Sigmoid colon (tissue), 6 donors: ENCODE measurements at regions not wholly inside any gene's neighbourhood (a gene's known extent, or its start where the extent isn't known, plus 50 kb on each side); places are given as distances from the start of the nearest gene placed in this dataset.

Source experiments
- DNase-seq: peaks from one replicate; pipeline ENCODE4 v3.0.0-alpha.2; 2019
- H3K27ac ChIP-seq, 4 donors: fragments of 200-600 bp; sonication (generic); one replicate each; pipeline ENCODE4 v1.5.1; 2016 to 2019; ENCODE audit warnings: mild to moderate bottlenecking in 1 of 4
- H3K27me3 ChIP-seq, 3 donors: fragments of 200-600 bp; sonication (generic); one replicate each; pipeline ENCODE4 v1.5.1; 2019; ENCODE audit warnings: mild to moderate bottlenecking in 1 of 3
- H3K36me3 ChIP-seq, 4 donors: fragments of 200-600 bp; sonication (generic); one replicate each; pipeline ENCODE4 v1.5.1; 2016 to 2019
- H3K4me1 ChIP-seq, 4 donors: fragments of 200-600 bp; sonication (generic); one replicate each; pipeline ENCODE4 v1.5.1; 2017 to 2019
- H3K4me3 ChIP-seq, 4 donors: fragments of 200-600 bp; sonication (generic); one replicate each; pipeline ENCODE4 v1.5.1; 2017 to 2019; ENCODE audit warnings: mild to moderate bottlenecking in 2 of 4, moderate library complexity in 1 of 4
- H3K9me3 ChIP-seq, 4 donors: fragments of 200-600 bp in 3 of 4; sonication (generic) in 3 of 4; one replicate each; pipeline versions ENCODE4 v1.5.1 to v1.6.1; 2013 to 2019
- EP300 ChIP-seq, 4 donors: sonication (generic); formaldehyde crosslinking; IDR thresholded peaks; one replicate each; pipeline ENCODE4 v1.6.1; 2017; ENCODE audit warnings: antibody characterized with exemption in 4 of 4
- POLR2A ChIP-seq, 2 donors: fragments of 450-650 bp; IDR thresholded peaks; one replicate each; pipeline ENCODE4 v1.6.1; 2016; ENCODE audit warnings: antibody characterized with exemption in 2 of 2, mild to moderate bottlenecking in 2 of 2, moderate library complexity in 2 of 2
- POLR2AphosphoS5 ChIP-seq, 4 donors: sonication (generic); formaldehyde crosslinking; IDR thresholded peaks; one replicate each; pipeline ENCODE4 v1.6.1; 2017; ENCODE audit warnings: antibody characterized with exemption in 4 of 4
- WGBS, 2 donors: extraction: QIAGEN DNeasy Blood & Tissue Kit; methylation state at CpG; one replicate each; pipeline ENCODE4 v1.1.7; 2013; 5-methylcytosine and 5-hydroxymethylcytosine counted together
- intact Hi-C: fragments of 100-400 bp; cut with DNase I; formaldehyde crosslinking; loops from one replicate; pipeline ENCODE4 v1.15.1; 2023
- TF ChIP-seq, protein P1 (sequence below), 4 experiments: fragments of 450-650 bp in 3 of 4; fragments of 200-600 bp in 1 of 4; IDR thresholded peaks; one replicate each; pipeline ENCODE4 v1.5.1; 2016 to 2019; ENCODE audit warnings: antibody characterized with exemption in 4 of 4, mild to moderate bottlenecking in 3 of 4, moderate library complexity in 2 of 4
- donor health status: healthy with polysubstance abuse.
- donor health status: healthy.

DNA sequence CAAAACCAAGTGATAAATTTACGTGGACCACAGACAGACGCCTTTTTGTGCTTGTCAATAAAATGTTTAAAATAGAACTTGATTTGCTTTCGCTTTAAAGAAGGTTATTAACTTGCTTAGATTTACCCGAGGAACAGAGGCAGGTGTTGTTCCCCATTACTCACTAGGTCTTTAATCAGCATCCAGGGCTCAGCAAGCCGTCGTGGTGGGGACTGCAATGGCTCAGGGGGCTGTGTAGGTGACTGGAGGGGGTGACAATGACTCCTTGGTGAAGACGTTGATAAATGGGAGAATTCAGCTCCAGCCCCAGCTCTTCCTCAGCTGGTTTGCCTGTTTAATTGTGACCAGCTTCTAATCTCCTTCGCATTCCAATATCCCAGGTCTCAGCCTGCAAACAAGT lies 231.4 kb downstream of the TMEM114 start:
- Histone ChIP-seq H3K27ac (no peak overlapping the region), H3K4me1 (no peaks in the 10 kb centered on the region), H3K9me3 (no peaks in the 10 kb centered on the region), H3K27me3 (no peaks in the 10 kb centered on the region), H3K4me3 (no peak overlapping the region), H3K36me3 (no peaks in the 10 kb centered on the region)
- DNase-seq = no peak
- intact Hi-C loops = no loop called here
- WGBS, 2 donors = 26 to 49% methylated on average over 8 of the region's 8 CpGs
- TF ChIP-seq, protein P1, sequence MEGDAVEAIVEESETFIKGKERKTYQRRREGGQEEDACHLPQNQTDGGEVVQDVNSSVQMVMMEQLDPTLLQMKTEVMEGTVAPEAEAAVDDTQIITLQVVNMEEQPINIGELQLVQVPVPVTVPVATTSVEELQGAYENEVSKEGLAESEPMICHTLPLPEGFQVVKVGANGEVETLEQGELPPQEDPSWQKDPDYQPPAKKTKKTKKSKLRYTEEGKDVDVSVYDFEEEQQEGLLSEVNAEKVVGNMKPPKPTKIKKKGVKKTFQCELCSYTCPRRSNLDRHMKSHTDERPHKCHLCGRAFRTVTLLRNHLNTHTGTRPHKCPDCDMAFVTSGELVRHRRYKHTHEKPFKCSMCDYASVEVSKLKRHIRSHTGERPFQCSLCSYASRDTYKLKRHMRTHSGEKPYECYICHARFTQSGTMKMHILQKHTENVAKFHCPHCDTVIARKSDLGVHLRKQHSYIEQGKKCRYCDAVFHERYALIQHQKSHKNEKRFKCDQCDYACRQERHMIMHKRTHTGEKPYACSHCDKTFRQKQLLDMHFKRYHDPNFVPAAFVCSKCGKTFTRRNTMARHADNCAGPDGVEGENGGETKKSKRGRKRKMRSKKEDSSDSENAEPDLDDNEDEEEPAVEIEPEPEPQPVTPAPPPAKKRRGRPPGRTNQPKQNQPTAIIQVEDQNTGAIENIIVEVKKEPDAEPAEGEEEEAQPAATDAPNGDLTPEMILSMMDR (IDR thresholded peaks at IDR 0.05) = no peak
- TF ChIP-seq POLR2AphosphoS5 (IDR thresholded peaks at IDR 0.05) (no peak), EP300 (IDR thresholded peaks at IDR 0.05) (no peak), POLR2A (IDR thresholded peaks at IDR 0.05) (no peak)

DNA sequence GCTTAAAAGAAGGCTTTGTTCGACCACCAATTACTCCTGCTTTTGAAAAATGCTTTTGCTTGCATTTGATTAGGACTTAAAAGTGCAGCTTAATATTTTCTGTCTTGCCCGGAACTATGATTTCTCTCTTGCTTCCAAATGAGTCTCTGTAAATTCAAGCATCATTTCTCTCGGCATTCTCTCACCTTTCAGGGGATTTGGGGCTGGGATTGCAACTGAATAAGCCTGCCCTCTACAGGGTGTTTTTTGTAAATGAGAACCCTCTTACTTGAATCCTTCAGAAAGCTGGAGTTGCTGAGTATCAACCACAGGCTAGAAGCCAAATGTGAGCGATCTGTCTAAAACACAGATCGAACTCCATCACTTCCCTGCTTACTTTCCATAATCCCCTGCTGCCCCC lies 234.6 kb downstream of the TMEM114 start:
- Histone ChIP-seq H3K4me1 (no peaks in the 10 kb centered on the region), H3K4me3 (no peak overlapping the region), H3K36me3 (no peaks in the 10 kb centered on the region), H3K9me3 (no peaks in the 10 kb centered on the region), H3K27me3 (no peaks in the 10 kb centered on the region), H3K27ac (no peak overlapping the region)
- intact Hi-C loops = no loop called here
- TF ChIP-seq POLR2AphosphoS5 (IDR thresholded peaks at IDR 0.05) (no peak), POLR2A (IDR thresholded peaks at IDR 0.05) (no peak)
- no peak for DNase-seq
- WGBS, 2 donors = 25 to 31% methylated on average over 5 of the region's 5 CpGs

DNA sequence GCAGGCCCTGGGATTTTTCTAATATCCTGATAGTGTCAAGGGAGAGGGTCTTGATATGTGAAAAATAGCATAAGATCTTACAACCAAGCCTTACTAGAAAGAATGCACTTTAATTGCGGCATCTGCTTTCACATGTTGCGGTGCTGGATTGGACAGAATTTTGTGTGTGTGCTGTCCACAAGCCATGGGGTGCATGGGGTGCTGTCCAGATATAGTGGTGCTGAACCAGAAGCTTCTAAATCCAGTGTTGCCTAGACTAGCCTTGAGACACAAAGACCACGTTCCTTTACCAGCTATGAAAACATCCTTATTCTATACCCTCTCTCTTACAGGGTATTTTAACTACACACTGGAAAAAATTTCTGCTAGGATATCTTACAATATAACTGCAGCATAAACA lies 244.0 kb downstream of the TMEM114 start:
- intact Hi-C loops = no loop called here
- Histone ChIP-seq H3K4me3 (no peak overlapping the region), H3K36me3 (no peaks in the 10 kb centered on the region), H3K27me3 (no peaks in the 10 kb centered on the region), H3K9me3 (no peaks in the 10 kb centered on the region), H3K4me1 (no peaks in the 10 kb centered on the region), H3K27ac (no peak overlapping the region)
- TF ChIP-seq EP300 (IDR thresholded peaks at IDR 0.05) (no peak), POLR2A (IDR thresholded peaks at IDR 0.05) (no peak), POLR2AphosphoS5 (IDR thresholded peaks at IDR 0.05) (no peak)
- TF ChIP-seq, protein P1 (IDR thresholded peaks at IDR 0.05) = no peak
- 42 to 44% methylated on average over 3 of the region's 3 CpGs for WGBS, 2 donors
- DNase-seq = no peak

DNA sequence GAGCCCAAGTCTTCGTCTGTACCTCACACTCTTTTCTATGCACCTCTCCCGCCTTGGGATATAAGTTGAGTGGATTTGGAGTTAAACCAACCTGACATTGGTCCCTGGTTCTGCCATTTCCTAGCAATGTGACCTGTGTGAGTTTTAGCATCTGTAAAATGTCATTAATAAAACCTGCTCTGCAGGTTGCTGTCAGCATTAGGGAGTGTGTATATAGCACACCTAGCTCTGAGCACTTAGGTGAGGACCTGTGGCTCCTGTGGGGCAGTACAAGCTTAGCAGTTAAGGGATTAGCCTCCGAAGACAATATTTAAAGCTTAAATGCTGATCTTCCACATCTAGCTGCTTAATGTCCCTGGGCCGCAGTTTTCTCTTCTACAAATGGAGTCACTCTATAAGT lies 248.0 kb downstream of the TMEM114 start:
- H3K4me3 ChIP-seq = no peak overlapping the region
- intact Hi-C loops = no loop called here
- no peaks in the 10 kb centered on the region for H3K27me3 ChIP-seq
- H3K4me1 ChIP-seq = no peaks in the 10 kb centered on the region
- H3K27ac ChIP-seq = no peak overlapping the region
- TF ChIP-seq, protein P1 (IDR thresholded peaks at IDR 0.05) = no peak
- no peak for TF ChIP-seq POLR2AphosphoS5 (IDR thresholded peaks at IDR 0.05)
- no peak for TF ChIP-seq POLR2A (IDR thresholded peaks at IDR 0.05)
- no peak for TF ChIP-seq EP300 (IDR thresholded peaks at IDR 0.05)
- 85 to 88% methylated on average over 4 of the region's 4 CpGs for WGBS, 2 donors
- no peak for DNase-seq
- H3K36me3 ChIP-seq = no peaks in the 10 kb centered on the region
- no peaks in the 10 kb centered on the region for H3K9me3 ChIP-seq

DNA sequence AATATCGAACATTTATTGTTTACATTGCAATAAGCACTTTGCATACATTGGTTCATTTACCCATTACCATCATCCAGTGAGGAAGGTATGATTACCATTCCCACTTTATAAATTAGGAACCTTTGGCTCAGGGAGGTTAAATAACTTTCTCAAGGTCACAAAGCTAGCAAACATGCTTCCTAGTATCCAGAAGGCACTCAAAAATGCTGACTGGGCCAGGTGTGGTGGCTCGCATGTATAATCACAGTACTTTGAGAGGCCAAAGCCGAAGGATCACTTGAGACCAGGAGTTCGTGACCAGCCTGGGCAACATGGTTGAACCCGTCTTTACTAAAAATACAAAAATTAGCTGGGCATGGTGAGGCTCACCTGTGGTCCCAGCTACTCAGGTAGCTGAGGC lies 259.6 kb downstream of the TMEM114 start:
- Histone ChIP-seq H3K36me3 (no peaks in the 10 kb centered on the region), H3K4me3 (no peak overlapping the region), H3K4me1 (no peaks in the 10 kb centered on the region), H3K27me3 (no peaks in the 10 kb centered on the region), H3K27ac (no peak overlapping the region), H3K9me3 (no peaks in the 10 kb centered on the region)
- 74 to 81% methylated on average over 5 of the region's 5 CpGs for WGBS, 2 donors
- no peak for TF ChIP-seq EP300 (IDR thresholded peaks at IDR 0.05)
- no peak for TF ChIP-seq POLR2A (IDR thresholded peaks at IDR 0.05)
- TF ChIP-seq, protein P1 (IDR thresholded peaks at IDR 0.05) = no peak
- TF ChIP-seq POLR2AphosphoS5 (IDR thresholded peaks at IDR 0.05) = no peak
- DNase-seq = no peak
- intact Hi-C loops = no loop called here
